HG03460 (cell line): ENCODE measurements at regions not wholly inside any gene's neighbourhood (a gene's known extent, or its start where the extent isn't known, plus 50 kb on each side); places are given as distances from the start of the nearest gene placed in this dataset.
"Not testable (repeated sequence)": the region's sequence is repeated elsewhere in the genome, so short reads cannot be mapped to it uniquely, and the experiment has no call there.

ENCODE experiments used
- ATAC-seq: cut with Tn5 transposase; IDR thresholded peaks from one replicate; pipeline ENCODE4 v1.9.1; 2021; ENCODE audit not compliant: unreplicated experiment

DNA sequence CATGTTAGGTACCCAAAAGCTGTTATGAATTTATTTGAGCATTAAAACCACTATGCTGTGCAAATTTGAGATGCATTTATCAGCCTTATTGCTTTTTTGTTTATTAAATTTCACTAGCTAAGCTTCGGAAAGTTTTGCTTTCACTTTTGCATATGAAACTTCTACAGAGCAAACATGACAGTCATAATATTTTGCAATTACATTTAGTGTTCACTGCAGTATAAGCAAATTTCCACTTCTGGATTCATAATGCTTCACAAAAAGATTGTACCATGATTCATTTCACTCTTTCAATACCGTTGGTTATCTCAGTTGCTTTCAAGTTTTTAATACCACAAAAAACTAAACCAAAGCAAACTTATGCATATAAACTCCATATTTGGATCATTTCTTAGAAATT, 228.7 kb upstream of the SLC8A1 start:
- peak; percentile 76 for ATAC-seq

DNA sequence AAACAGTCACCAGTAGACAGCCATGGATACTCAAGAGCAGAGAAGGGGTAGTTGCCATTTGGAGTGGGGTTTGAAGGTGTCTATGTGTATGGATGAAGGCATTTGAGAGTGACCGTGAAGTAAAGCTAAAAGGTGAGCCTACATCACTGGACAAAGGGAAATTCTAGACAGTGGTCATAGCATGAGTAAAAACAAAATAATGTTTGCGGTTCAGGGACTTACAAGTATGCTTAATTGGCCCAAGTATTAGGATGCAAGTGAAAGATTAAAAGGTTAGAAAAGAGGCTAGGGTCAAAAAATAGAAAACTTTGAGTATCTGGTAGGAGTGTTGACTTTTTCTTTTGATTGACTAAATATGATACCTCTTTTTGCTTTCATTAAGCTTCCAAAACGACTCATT, 238.1 kb upstream of the SLC8A1 start:
- ATAC-seq: no peak

DNA sequence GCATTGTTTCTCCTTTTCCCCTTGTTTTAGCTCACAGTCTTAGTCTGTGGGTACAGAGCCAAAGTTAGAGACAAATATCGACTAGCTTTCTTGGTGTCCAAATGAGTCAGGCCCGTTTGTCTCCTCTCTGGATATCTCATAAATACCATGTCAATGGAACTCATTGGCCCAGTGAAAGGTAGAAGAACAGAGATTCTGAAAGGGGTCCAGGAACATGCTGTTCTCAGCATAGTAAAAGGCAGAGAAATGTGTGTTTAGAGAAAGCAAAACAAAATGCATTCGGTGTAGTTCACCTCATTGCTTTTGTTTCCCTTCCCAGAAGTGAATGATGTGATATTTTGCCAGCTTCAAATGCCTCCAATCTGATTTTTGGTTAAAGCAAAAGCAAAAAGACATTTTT, 238.6 kb upstream of the SLC8A1 start:
- ATAC-seq: no peak

- no peak for ATAC-seq
Observed at GRCh38 chr2:40700231-40700954, 248.5 kb upstream of the SLC8A1 start.

DNA sequence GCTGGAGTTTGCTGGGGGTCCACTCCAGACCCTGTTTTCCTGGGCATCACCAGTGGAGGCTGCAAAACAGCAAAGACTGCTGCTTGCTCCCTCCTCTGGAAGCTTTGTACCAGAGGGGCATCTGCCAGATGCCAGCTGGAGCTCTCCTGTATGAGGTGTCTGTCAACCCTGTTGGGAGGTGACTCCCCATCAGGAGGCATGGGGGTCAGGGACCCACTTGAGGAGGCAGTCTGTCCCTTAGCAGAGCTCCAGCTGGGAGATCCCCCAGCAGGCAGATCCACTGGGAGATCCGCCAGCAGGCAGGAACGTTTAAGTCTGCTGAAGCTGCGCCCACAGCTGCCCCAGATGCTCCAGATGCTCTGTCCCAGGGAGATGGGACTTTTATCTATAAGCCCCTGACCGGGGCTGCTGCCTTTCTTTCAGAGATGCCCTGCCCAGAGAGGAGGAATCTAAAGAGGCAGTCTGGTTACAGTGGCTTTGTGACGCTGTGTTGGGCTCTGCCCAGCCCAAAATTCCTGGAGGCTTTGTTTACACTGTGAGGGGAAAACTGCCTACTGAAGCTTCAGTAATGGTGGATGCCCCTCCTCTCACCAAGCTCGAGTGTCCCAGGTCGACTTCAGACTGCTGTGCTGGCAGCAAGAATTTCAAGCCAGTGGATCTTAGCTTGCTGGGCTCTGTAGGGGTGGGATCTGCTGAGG, 260.5 kb upstream of the SLC8A1 start:
- ATAC-seq: not testable (repeated sequence)

DNA sequence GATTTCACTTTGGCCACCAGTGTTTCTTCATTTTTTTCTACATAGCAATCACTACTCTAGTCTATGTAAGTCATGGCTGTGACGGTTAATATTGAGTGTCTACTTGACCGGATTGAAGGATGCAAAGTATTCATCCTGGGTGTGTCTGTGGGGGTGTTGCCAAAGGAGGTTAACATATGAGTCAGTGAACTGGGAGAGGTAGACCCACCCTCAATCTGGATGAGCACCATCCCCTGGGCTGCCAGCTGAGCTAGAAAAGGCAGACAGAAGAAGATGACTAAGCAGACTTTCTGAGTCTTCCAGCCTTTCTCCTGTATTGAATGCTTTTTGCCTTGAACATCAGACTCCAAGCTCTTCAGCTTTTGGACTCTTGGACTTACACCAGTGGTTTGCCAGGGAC, 265.0 kb upstream of the SLC8A1 start:
- ATAC-seq: no peak

GRCh38 chr2:40719414-40719813, 267.5 kb upstream of the SLC8A1 start:
- no peak for ATAC-seq

DNA sequence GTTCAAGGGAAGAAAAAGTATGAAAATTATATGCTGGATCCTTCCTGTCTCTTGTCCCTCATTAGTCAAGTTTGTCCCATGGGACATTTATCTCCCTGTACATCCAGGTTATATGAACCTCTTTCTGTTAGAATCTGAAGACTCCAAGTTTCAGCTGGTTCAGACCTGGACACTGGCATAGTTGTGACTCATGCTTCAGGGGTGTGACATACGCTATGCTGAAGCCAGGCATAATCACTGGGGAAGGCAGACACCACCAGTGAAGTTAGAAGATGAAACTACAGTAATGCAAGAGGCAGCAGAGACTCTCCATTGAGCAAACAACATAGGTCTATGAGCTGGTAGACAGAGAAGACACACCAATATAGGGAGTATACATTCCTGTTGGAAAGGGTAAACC, 269.7 kb upstream of the SLC8A1 start:
- ATAC-seq: no peak

GRCh38 chr2:40723194-40723593, 271.3 kb upstream of the SLC8A1 start:
- no peak for ATAC-seq

GRCh38 chr2:40725040-40725439, 273.1 kb upstream of the SLC8A1 start:
- no peak for ATAC-seq

DNA sequence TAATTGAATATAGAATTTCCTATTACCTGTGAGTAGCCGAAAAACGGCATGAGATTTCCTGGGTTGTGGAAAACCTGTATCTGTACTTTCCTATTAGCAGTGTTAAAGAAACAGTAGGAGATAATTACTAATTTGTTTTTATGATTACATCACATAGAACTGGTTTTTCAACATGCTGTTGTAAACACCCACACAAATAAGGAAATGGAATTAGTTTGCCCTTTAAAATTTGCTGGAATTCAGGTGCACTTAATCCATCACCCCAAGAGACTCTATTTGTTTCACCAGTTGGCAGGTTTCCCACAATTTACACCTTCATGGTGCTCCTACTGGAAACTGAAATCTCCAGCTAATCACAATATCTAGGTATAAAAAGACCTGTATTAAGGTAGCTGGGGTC, 274.1 kb upstream of the SLC8A1 start:
- no peak for ATAC-seq

GRCh38 chr2:40734797-40735196, 282.9 kb upstream of the SLC8A1 start:
- no peak for ATAC-seq

GRCh38 chr2:40737180-40737579, 285.3 kb upstream of the SLC8A1 start:
- ATAC-seq: no peak

GRCh38 chr2:40740419-40740818, 288.5 kb upstream of the SLC8A1 start:
- no peak for ATAC-seq

DNA sequence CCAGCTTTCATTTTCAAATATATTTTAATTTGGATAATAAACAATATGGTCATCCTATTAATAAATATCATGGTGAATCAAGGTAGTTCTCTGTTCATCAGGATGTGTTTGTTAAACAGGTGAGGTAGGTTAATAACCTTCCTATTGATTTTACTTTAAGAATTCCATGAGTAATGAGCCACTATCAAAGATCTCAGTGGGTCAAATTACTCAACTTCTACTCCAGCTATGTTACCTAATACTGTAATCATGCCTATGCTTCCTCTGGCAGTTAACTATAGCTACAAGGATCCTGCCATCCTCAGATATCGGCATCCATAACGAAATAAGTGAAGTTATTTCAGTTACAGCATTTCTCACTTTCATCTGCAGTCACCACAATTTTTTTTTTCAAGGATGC, 289.6 kb upstream of the SLC8A1 start:
- ATAC-seq: no peak

DNA sequence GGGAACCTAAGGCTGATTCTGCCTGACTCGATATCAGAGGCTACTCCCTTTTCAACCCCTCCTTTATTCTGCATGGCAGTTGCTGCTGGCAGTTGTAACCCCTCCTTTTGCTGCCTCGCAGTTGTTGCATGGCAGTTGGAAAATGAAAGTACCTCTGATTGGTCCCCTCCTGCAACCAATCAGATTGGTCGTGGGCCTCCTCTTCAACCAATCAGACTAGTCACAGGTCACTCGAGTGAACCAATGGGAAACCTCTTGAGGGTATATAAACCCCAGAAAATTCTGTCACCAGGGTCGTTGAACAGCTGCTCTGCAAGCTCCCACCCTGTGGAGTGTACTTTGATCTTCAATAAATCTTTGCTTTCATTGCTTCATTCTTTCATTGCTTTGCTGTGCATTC, 294.3 kb upstream of the SLC8A1 start:
- ATAC-seq: no peak

GRCh38 chr2:40751981-40752380, 300.1 kb upstream of the SLC8A1 start:
- ATAC-seq: no peak

- no peak for ATAC-seq
Observed at GRCh38 chr2:40752796-40753195, 300.9 kb upstream of the SLC8A1 start.

- ATAC-seq: no peak
Observed at GRCh38 chr2:40754912-40755311, 303.0 kb upstream of the SLC8A1 start.

DNA sequence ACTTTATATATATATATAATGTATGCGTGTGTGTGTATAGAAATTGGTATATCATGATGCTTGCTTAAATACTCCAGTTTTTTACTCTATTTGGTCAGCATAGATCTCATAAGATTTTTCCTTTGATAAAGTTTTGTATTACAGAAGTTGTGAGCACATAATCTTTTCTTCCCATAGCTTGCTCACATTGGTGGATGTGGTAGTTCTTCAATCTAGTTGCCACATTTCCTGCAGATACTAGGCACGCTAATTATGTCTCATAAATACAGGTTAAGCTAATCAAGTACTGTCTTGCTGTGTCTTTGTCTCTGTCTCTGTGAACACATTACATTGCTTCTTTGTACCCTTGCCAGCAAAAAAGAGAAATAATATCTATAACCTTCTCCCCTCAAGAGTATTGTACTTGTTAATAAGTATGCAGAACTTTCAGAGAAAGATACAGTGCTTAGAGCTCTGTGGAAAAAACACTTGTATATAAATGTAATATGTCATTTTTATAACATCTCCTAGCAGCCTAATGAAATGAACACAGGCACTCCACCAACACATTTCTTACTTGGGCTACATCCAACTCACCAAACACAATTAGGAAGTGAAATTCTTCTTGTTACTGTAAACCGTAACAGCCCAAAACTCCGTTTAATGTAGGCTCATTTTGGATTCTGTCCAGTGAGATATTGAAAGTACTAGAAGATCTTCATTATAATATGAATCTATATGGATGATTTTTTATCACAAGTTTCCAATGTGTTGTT, 306.7 kb upstream of the SLC8A1 start:
- ATAC-seq: no peak

GRCh38 chr2:40760071-40760666, 308.3 kb upstream of the SLC8A1 start:
- no peak for ATAC-seq

DNA sequence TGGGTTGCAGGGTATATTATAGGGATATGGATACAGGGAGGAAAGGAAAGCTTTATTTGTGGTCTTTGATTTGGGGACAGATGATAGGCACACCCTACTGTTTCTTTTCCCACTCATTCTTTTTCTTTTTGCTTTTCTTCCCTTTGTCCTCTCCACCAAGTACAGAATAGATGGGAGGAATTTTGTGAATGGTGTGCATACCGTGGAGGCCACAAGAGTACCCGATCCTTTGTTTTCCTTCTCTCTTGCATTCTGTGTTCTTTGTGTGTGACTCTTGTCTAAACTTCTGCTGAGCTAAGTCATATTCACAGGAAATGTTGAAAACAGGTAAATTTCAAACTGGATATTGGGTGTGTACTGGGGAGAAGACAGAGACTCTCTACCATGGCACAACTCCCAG, 321.4 kb upstream of the SLC8A1 start:
- no peak for ATAC-seq
